ENCODE measurements at regions not wholly inside any gene's neighbourhood (a gene's known extent, or its start where the extent isn't known, plus 50 kb on each side); places are given as distances from the start of the nearest gene placed in this dataset.

GRCh38 chr1:86296305-86297205, 99.6 kb downstream of the ODF2L start:
- DNase-seq = peak in 1 of 2 donors; percentile 19
- Histone ChIP-seq H3K4me1 (peaks cover 9 to 12% of the 10 kb centered on the region in 2 donors), H3K4me3 (peak overlapping the region in 3 of 4 donors; percentile 26 to 32 (median 27)), H3K36me3 (no peaks in the 10 kb centered on the region), H3K9me3 (no peaks in the 10 kb centered on the region), H3K27me3 (no peaks in the 10 kb centered on the region), H3K27ac (peak overlapping the region; percentile 65 to 80 (median 74))
- intact Hi-C loops (cut with DNase I; ENCODE audit: low total_unique reads) = no loop called here
- in situ Hi-C loops (cut with MboI; ENCODE audit: low sequenced_read_pairs in 4 of 4) = no loop called here
- TF ChIP-seq CTCF (IDR thresholded peaks at IDR 0.05 in 4 of 5, conservative IDR thresholded peaks at IDR 0.05 in 1 of 5) = no peak
- no peak for TF ChIP-seq POLR2A (IDR thresholded peaks at IDR 0.05)
- ATAC-seq = peak; percentile 94 to 97

GRCh38 chr1:86289746-86290145, 106.4 kb downstream of the ODF2L start:
- ATAC-seq (no peak), DNase-seq (no peak)
- H3K36me3 ChIP-seq = no peaks in the 10 kb centered on the region
- no peaks in the 10 kb centered on the region for H3K9me3 ChIP-seq
- TF ChIP-seq POLR2A (IDR thresholded peaks at IDR 0.05) (no peak), CTCF (IDR thresholded peaks at IDR 0.05 in 4 of 5, conservative IDR thresholded peaks at IDR 0.05 in 1 of 5) (no peak)
- in situ Hi-C loops (cut with MboI; ENCODE audit: low sequenced_read_pairs in 4 of 4) = no loop called here
- H3K27ac ChIP-seq = no peak overlapping the region
- no peak overlapping the region for H3K4me3 ChIP-seq
- H3K4me1 ChIP-seq = no peaks in the 10 kb centered on the region
- intact Hi-C loops (cut with DNase I; ENCODE audit: low total_unique reads) = no loop called here
- H3K27me3 ChIP-seq = no peaks in the 10 kb centered on the region

GRCh38 chr1:86289161-86289560, 107.0 kb downstream of the ODF2L start:
- DNase-seq = no peak
- no peak for ATAC-seq
- Histone ChIP-seq H3K4me1 (no peaks in the 10 kb centered on the region), H3K4me3 (no peak overlapping the region), H3K9me3 (no peaks in the 10 kb centered on the region), H3K27me3 (no peaks in the 10 kb centered on the region), H3K36me3 (no peaks in the 10 kb centered on the region), H3K27ac (no peak overlapping the region)
- TF ChIP-seq CTCF (IDR thresholded peaks at IDR 0.05 in 4 of 5, conservative IDR thresholded peaks at IDR 0.05 in 1 of 5) = no peak
- no peak for TF ChIP-seq POLR2A (IDR thresholded peaks at IDR 0.05)
- intact Hi-C loops (cut with DNase I; ENCODE audit: low total_unique reads) = no loop called here
- in situ Hi-C loops (cut with MboI; ENCODE audit: low sequenced_read_pairs in 4 of 4) = no loop called here

- H3K4me3 ChIP-seq = no peak overlapping the region
- no peak for DNase-seq
- in situ Hi-C loops (cut with MboI; ENCODE audit: low sequenced_read_pairs in 4 of 4) (no loop called here), intact Hi-C loops (cut with DNase I; ENCODE audit: low total_unique reads) (no loop called here)
- no peak for TF ChIP-seq CTCF (IDR thresholded peaks at IDR 0.05 in 4 of 5, conservative IDR thresholded peaks at IDR 0.05 in 1 of 5)
- no peak for TF ChIP-seq POLR2A (IDR thresholded peaks at IDR 0.05)
- H3K4me1 ChIP-seq = no peaks in the 10 kb centered on the region
- H3K27me3 ChIP-seq = no peaks in the 10 kb centered on the region
- H3K9me3 ChIP-seq = no peaks in the 10 kb centered on the region
- H3K27ac ChIP-seq = no peak overlapping the region
- no peak for ATAC-seq
- no peaks in the 10 kb centered on the region for H3K36me3 ChIP-seq
Measured at GRCh38 chr1:86288586-86289147, 107.5 kb downstream of the ODF2L start.

All from gastrocnemius medialis (tissue), 4 donors.